Endodermal cell (in vitro differentiated cells): ENCODE measurements at regions not wholly inside any gene's neighbourhood (a gene's known extent, or its start where the extent isn't known, plus 50 kb on each side); places are given as distances from the start of the nearest gene placed in this dataset.
"Not testable (repeated sequence)": the region's sequence is repeated elsewhere in the genome, so short reads cannot be mapped to it uniquely, and the experiment has no call there.

Source experiments
- DNase-seq: peaks from one replicate; pipeline ENCODE4 v3.0.0-alpha.2; 2017
- H3K27ac ChIP-seq: 2 replicates; pipeline ENCODE4 v1.5.1; 2013; ENCODE audit warnings: mild to moderate bottlenecking, low read depth, low read length, moderate library complexity
- H3K27me3 ChIP-seq: 2 replicates; pipeline ENCODE4 v1.6.1; 2013; ENCODE audit warnings: mild to moderate bottlenecking, low read length, moderate library complexity; ENCODE audit not compliant: insufficient read depth, control insufficient read depth, poor library complexity, severe bottlenecking
- H3K36me3 ChIP-seq: 2 replicates; pipeline ENCODE4 v1.7.0; 2013; ENCODE audit warnings: mild to moderate bottlenecking, low read length, moderate library complexity; ENCODE audit not compliant: control insufficient read depth, insufficient read depth
- H3K4me1 ChIP-seq: one replicate; pipeline ENCODE4 v1.7.0; 2013; ENCODE audit warnings: low read length; ENCODE audit not compliant: control insufficient read depth, insufficient read depth
- H3K4me3 ChIP-seq: 2 replicates; pipeline ENCODE4 v1.5.1; 2013; ENCODE audit warnings: mild to moderate bottlenecking, low read length, moderate library complexity
- H3K9ac ChIP-seq: 2 replicates; pipeline ENCODE4 v1.6.1; 2013; ENCODE audit warnings: mild to moderate bottlenecking, low read length, moderate library complexity; ENCODE audit not compliant: poor library complexity, severe bottlenecking; ENCODE audit errors: extremely low read depth
- H3K9me3 ChIP-seq: 2 replicates; pipeline ENCODE4 v1.6.1; 2013; ENCODE audit warnings: mild to moderate bottlenecking, low read length, moderate library complexity; ENCODE audit not compliant: control insufficient read depth
- H3K27ac Mint-ChIP-seq: 2 replicates; pipeline ENCODE4 v1.8.0; 2020; ENCODE audit warnings: mixed read lengths
- H3K27me3 Mint-ChIP-seq: 2 replicates; pipeline ENCODE4 v1.8.0; 2021; ENCODE audit warnings: mild to moderate bottlenecking, mixed read lengths; ENCODE audit not compliant: insufficient read depth
- H3K36me3 Mint-ChIP-seq: 2 replicates; pipeline ENCODE4 v1.8.0; 2020; ENCODE audit warnings: low read depth, mixed read lengths
- H3K4me1 Mint-ChIP-seq: 2 replicates; pipeline ENCODE4 v1.8.0; 2020; ENCODE audit warnings: mixed read lengths
- H3K4me3 Mint-ChIP-seq: 2 replicates; pipeline ENCODE4 v1.8.0; 2020; ENCODE audit warnings: mild to moderate bottlenecking, moderate library complexity, mixed read lengths
- H3K9me3 Mint-ChIP-seq: 2 replicates; pipeline ENCODE4 v1.8.0; 2020; ENCODE audit warnings: mild to moderate bottlenecking, mixed read lengths
- WGBS, 2 experiments: methylation state at CpG; one replicate each; pipeline versions ENCODE4 v1.1.5 to v1.1.7; 2013; ENCODE audit warnings: missing lambda C conversion rate in 2 of 2, mixed read lengths in 1 of 2; ENCODE audit not compliant: insufficient coverage in 1 of 2, insufficient read length in 1 of 2; 5-methylcytosine and 5-hydroxymethylcytosine counted together
- TF ChIP-seq, protein P1 (sequence below): fragments of 200-600 bp; sonication (generic); conservative IDR thresholded peaks from 2 replicates; pipeline ENCODE4 v1.5.0; 2021; ENCODE audit warnings: antibody characterized with exemption, mild to moderate bottlenecking

DNA sequence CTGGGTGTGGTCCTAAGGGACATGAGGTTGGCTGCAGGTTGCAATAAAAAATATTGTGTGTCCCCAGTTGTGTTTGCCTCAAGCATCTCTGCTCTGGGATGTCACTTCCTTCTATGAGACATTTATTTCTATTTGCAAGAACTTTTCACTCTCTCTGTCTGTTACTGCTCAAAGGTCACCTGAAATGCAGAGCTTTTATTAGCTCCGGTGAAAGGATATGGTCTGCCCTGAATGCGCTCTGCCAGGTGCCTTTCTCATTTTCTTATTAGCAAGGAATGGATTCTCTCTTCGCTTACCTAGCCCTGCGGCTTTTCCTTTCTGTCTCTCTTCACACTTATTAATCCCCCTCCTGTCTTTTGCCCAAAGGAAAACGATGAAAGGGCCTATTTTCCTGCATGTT is 526.1 kb downstream of the TMEM38B start:
- DNase-seq, result no peak
- Mint-ChIP-seq H3K4me1 (no peaks in the 10 kb centered on the region), H3K27ac (no peak overlapping the region), H3K36me3 (no peaks in the 10 kb centered on the region), H3K4me3 (no peak overlapping the region), H3K9me3 (no peaks in the 10 kb centered on the region), H3K27me3 (no peaks in the 10 kb centered on the region)
- TF ChIP-seq, protein P1, sequence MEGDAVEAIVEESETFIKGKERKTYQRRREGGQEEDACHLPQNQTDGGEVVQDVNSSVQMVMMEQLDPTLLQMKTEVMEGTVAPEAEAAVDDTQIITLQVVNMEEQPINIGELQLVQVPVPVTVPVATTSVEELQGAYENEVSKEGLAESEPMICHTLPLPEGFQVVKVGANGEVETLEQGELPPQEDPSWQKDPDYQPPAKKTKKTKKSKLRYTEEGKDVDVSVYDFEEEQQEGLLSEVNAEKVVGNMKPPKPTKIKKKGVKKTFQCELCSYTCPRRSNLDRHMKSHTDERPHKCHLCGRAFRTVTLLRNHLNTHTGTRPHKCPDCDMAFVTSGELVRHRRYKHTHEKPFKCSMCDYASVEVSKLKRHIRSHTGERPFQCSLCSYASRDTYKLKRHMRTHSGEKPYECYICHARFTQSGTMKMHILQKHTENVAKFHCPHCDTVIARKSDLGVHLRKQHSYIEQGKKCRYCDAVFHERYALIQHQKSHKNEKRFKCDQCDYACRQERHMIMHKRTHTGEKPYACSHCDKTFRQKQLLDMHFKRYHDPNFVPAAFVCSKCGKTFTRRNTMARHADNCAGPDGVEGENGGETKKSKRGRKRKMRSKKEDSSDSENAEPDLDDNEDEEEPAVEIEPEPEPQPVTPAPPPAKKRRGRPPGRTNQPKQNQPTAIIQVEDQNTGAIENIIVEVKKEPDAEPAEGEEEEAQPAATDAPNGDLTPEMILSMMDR, result no peak
- Histone ChIP-seq H3K27ac (no peak overlapping the region), H3K36me3 (no peaks in the 10 kb centered on the region), H3K9me3 (no peaks in the 10 kb centered on the region), H3K4me1 (no peaks in the 10 kb centered on the region), H3K9ac (no peak overlapping the region), H3K4me3 (no peak overlapping the region), H3K27me3 (no peaks in the 10 kb centered on the region)
- WGBS, 2 experiments, result 88 to 96% methylated on average over 4 to 5 of the region's 5 CpGs

DNA sequence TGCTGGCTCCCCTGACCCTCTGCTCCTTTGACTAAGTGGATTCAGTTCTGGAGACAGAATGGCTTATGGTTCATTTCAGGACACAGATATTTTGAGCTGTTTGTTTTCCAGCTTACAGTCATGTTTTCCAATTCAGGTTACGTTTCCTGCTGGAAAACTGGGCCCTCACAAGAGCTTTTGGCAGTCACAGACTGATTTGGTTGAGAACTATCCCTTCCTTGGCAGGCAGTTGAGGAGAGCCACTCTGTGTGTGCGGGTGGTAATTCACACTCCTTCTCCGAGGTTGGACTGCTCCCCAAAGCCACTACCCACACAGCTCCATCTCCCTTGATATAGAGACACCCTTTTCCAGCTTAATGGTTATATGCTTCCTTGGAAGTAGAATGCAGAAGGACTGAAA is 534.5 kb downstream of the TMEM38B start:
- no peak overlapping the region for H3K9ac ChIP-seq
- H3K4me3 ChIP-seq, result no peak overlapping the region
- no peaks in the 10 kb centered on the region for H3K36me3 ChIP-seq
- no peaks in the 10 kb centered on the region for H3K4me1 Mint-ChIP-seq
- no peak overlapping the region for H3K27ac ChIP-seq
- peaks cover 9% of the 10 kb centered on the region for H3K27me3 Mint-ChIP-seq
- no peak overlapping the region for H3K4me3 Mint-ChIP-seq
- H3K9me3 Mint-ChIP-seq, result no peaks in the 10 kb centered on the region
- H3K36me3 Mint-ChIP-seq, result no peaks in the 10 kb centered on the region
- DNase-seq, result no peak
- WGBS, 2 experiments, result 85 to 91% methylated on average over 1 to 3 of the region's 3 CpGs
- no peaks in the 10 kb centered on the region for H3K4me1 ChIP-seq
- TF ChIP-seq, protein P1, result no peak
- no peak overlapping the region for H3K27ac Mint-ChIP-seq
- H3K27me3 ChIP-seq, result peaks cover 16% of the 10 kb centered on the region
- no peaks in the 10 kb centered on the region for H3K9me3 ChIP-seq

DNA sequence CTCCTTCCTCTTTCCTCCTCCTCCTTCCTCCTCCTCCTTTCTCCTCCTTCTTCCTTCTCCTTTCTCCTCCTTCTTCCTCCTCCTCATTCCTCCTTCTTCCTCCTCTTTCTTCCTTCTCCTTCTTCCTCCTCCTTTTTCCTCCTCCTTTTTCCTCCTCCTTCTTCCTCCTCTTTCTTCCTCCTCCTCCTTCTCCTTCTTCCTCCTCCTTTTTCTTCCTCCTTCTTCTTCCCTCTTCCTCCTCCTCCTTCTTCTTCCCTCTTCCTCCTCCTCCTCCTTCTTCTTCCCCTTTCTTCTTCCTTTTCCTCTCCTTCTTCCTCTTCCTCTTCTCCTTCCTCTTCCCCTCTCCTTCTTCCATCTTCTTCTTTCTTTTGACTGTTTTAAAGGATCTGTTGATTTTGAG is 538.8 kb downstream of the TMEM38B start:
- no peak overlapping the region for H3K27ac Mint-ChIP-seq
- no peak overlapping the region for H3K9ac ChIP-seq
- H3K9me3 ChIP-seq, result no peaks in the 10 kb centered on the region
- no peak overlapping the region for H3K4me3 Mint-ChIP-seq
- H3K27me3 ChIP-seq, result peaks cover 30% of the 10 kb centered on the region
- no peaks in the 10 kb centered on the region for H3K4me1 Mint-ChIP-seq
- no peak overlapping the region for H3K4me3 ChIP-seq
- H3K36me3 Mint-ChIP-seq, result no peaks in the 10 kb centered on the region
- no peak for DNase-seq
- H3K4me1 ChIP-seq, result no peaks in the 10 kb centered on the region
- peaks cover 11% of the 10 kb centered on the region for H3K27me3 Mint-ChIP-seq
- no peaks in the 10 kb centered on the region for H3K9me3 Mint-ChIP-seq
- H3K27ac ChIP-seq, result no peak overlapping the region
- TF ChIP-seq, protein P1, result no peak
- no peaks in the 10 kb centered on the region for H3K36me3 ChIP-seq

DNA sequence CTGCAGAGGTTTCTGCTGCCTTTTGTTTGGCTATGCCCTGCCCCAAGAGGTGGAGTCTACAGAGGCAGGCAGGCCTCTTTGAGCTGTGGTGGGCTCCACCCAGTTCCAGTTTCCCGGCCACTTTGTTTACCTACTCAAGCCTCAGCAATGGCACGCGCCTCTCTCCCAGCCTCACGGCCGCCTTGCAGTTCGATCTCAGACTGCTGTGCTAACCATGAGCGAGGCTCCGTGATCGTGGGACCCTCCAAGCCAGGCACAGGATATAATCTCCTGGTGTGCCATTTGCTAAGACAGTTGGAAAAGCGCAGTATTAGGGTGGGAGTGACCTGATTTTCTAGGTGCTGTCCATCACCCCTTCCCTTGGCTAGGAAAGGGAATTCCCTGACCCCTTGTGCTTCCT is 566.6 kb downstream of the TMEM38B start:
- not testable (repeated sequence) for H3K27me3 ChIP-seq, H3K9me3 ChIP-seq, H3K4me3 Mint-ChIP-seq, H3K36me3 Mint-ChIP-seq, H3K27ac ChIP-seq, H3K27me3 Mint-ChIP-seq, H3K4me3 ChIP-seq, H3K4me1 Mint-ChIP-seq, H3K36me3 ChIP-seq, H3K27ac Mint-ChIP-seq, DNase-seq, H3K4me1 ChIP-seq, H3K9ac ChIP-seq
- 87 to 97% methylated on average over 8 to 10 of the region's 10 CpGs for WGBS, 2 experiments
- peaks cover 30% of the 10 kb centered on the region for H3K9me3 Mint-ChIP-seq
